H9 (cell line): ENCODE measurements at regions not wholly inside any gene's neighbourhood (a gene's known extent, or its start where the extent isn't known, plus 50 kb on each side); places are given as distances from the start of the nearest gene placed in this dataset.

ENCODE experiments used
- DNase-seq: peaks from one replicate; pipeline ENCODE4 v3.0.0-alpha.2; 2017
- H2AFZ ChIP-seq: one replicate; pipeline ENCODE4 v1.6.1; 2013; ENCODE audit warnings: mild to moderate bottlenecking, low read length, control low read depth, moderate library complexity
- H2AK5ac ChIP-seq: 2 replicates; pipeline ENCODE4 v1.6.1; 2013; ENCODE audit warnings: low read length, control low read depth, mixed read lengths; ENCODE audit not compliant: insufficient read length
- H2BK120ac ChIP-seq: one replicate; pipeline ENCODE4 v1.6.1; 2013; ENCODE audit warnings: low read depth, mild to moderate bottlenecking, low read length, control low read depth, inconsistent platforms; ENCODE audit not compliant: poor library complexity, severe bottlenecking
- H2BK12ac ChIP-seq: 2 replicates; pipeline ENCODE4 v1.6.1; 2013; ENCODE audit warnings: low read length, control low read depth, mixed read lengths, low read depth; ENCODE audit not compliant: insufficient read length
- H2BK15ac ChIP-seq: 2 replicates; pipeline ENCODE4 v1.6.1; 2013; ENCODE audit warnings: low read depth, low read length, control low read depth
- H2BK20ac ChIP-seq: one replicate; pipeline ENCODE4 v1.6.1; 2013; ENCODE audit warnings: low read depth, mild to moderate bottlenecking, low read length, control low read depth, inconsistent platforms; ENCODE audit not compliant: poor library complexity, severe bottlenecking
- H2BK5ac ChIP-seq: 2 replicates; pipeline ENCODE4 v1.6.1; 2013; ENCODE audit warnings: low read length, control low read depth, mixed read lengths; ENCODE audit not compliant: insufficient read length
- H3K14ac ChIP-seq: 2 replicates; pipeline ENCODE4 v1.6.1; 2013; ENCODE audit warnings: low read length, control low read depth; ENCODE audit not compliant: insufficient read depth
- H3K18ac ChIP-seq: 2 replicates; pipeline ENCODE4 v1.6.1; 2013; ENCODE audit warnings: low read depth, mild to moderate bottlenecking, mixed read lengths, low read length, control low read depth; ENCODE audit not compliant: insufficient read length
- H3K23ac ChIP-seq: 2 replicates; pipeline ENCODE4 v1.6.1; 2013; ENCODE audit warnings: low read length, control low read depth, mixed read lengths, low read depth; ENCODE audit not compliant: insufficient read length
- H3K23me2 ChIP-seq: 2 replicates; pipeline ENCODE4 v1.6.1; 2013; ENCODE audit warnings: low read depth, mild to moderate bottlenecking, mixed read lengths, low read length, control low read depth; ENCODE audit not compliant: insufficient read length, poor library complexity, severe bottlenecking
- H3K27ac ChIP-seq: 2 replicates; pipeline ENCODE4 v1.5.1; 2013; ENCODE audit warnings: low read length, control low read depth, mixed read lengths, low read depth; ENCODE audit not compliant: insufficient read length
- H3K27me3 ChIP-seq: 2 replicates; pipeline ENCODE4 v1.6.1; 2013; ENCODE audit warnings: low read length, control low read depth, inconsistent platforms; ENCODE audit not compliant: insufficient read depth
- H3K4ac ChIP-seq: 2 replicates; pipeline ENCODE4 v1.6.1; 2013; ENCODE audit warnings: low read depth, mild to moderate bottlenecking, control low read depth, inconsistent platforms, low read length, moderate library complexity
- H3K4me1 ChIP-seq: 2 replicates; pipeline ENCODE4 v1.6.1; 2013; ENCODE audit warnings: low read length, control low read depth, inconsistent platforms; ENCODE audit not compliant: insufficient read depth
- H3K4me2 ChIP-seq: 2 replicates; pipeline ENCODE4 v1.6.1; 2013; ENCODE audit warnings: low read length, control low read depth, mixed read lengths; ENCODE audit not compliant: insufficient read length, insufficient read depth
- H3K56ac ChIP-seq: 2 replicates; pipeline ENCODE4 v1.6.1; 2013; ENCODE audit warnings: low read depth, mild to moderate bottlenecking, mixed read lengths, low read length, control low read depth; ENCODE audit not compliant: insufficient read length
- H3K79me1 ChIP-seq: 2 replicates; pipeline ENCODE4 v1.6.1; 2013; ENCODE audit warnings: low read depth, mild to moderate bottlenecking, moderate library complexity, low read length, control low read depth, inconsistent platforms; ENCODE audit not compliant: insufficient read depth, poor library complexity, severe bottlenecking
- H3K79me2 ChIP-seq: 2 replicates; pipeline ENCODE4 v1.6.1; 2013; ENCODE audit warnings: low read length, control low read depth, inconsistent platforms; ENCODE audit not compliant: insufficient read depth
- H3K9ac ChIP-seq: 2 replicates; pipeline ENCODE4 v1.6.1; 2013; ENCODE audit warnings: low read length, control low read depth, mixed read lengths; ENCODE audit not compliant: insufficient read length; ENCODE audit errors: extremely low read depth
- H3K9me3 ChIP-seq: one replicate; pipeline ENCODE4 v1.6.1; 2013; ENCODE audit warnings: low read depth, low read length, inconsistent platforms; ENCODE audit not compliant: control insufficient read depth
- H3T11ph ChIP-seq: one replicate; pipeline ENCODE4 v1.6.1; 2013; ENCODE audit warnings: mild to moderate bottlenecking, low read length, control low read depth, inconsistent platforms
- H4K20me1 ChIP-seq: one replicate; pipeline ENCODE4 v1.6.1; 2013; ENCODE audit not compliant: control insufficient read depth, insufficient read length, insufficient read depth
- H4K5ac ChIP-seq: 2 replicates; pipeline ENCODE4 v1.6.1; 2013; ENCODE audit warnings: low read depth, mild to moderate bottlenecking, mixed read lengths, low read length, control low read depth; ENCODE audit not compliant: insufficient read length
- H4K8ac ChIP-seq: replicated peaks from 2 replicates; pipeline ENCODE4 v1.6.1; 2013; ENCODE audit warnings: low read length, control low read depth, mixed read lengths, low read depth; ENCODE audit not compliant: insufficient read length
- H4K91ac ChIP-seq: 2 replicates; pipeline ENCODE4 v1.6.1; 2013; ENCODE audit warnings: low read depth, mild to moderate bottlenecking, moderate library complexity, mixed read lengths, low read length, control low read depth; ENCODE audit not compliant: insufficient read length
- H3K27ac Mint-ChIP-seq, 3 experiments: 2 replicates in 2 of 3; 3 replicates in 1 of 3; pipeline ENCODE4 v1.8.0; 2020 to 2021; ENCODE audit warnings: mixed read lengths in 3 of 3, mild to moderate bottlenecking in 1 of 3, moderate library complexity in 1 of 3
- H3K27me3 Mint-ChIP-seq: 2 replicates; pipeline ENCODE4 v1.8.0; 2021; ENCODE audit warnings: low read depth, mild to moderate bottlenecking, moderate library complexity, mixed read lengths
- H3K36me3 Mint-ChIP-seq, 3 experiments: 2 replicates in 2 of 3; 3 replicates in 1 of 3; pipeline ENCODE4 v1.8.0; 2020 to 2021; ENCODE audit warnings: low read depth in 3 of 3, mixed read lengths in 3 of 3; ENCODE audit not compliant: insufficient read depth in 1 of 3
- H3K4me1 Mint-ChIP-seq, 2 experiments: 2 replicates each; pipeline ENCODE4 v1.8.0; 2020; ENCODE audit warnings: mixed read lengths in 2 of 2
- H3K4me3 Mint-ChIP-seq, 2 experiments: 2 replicates in 1 of 2; 3 replicates in 1 of 2; pipeline ENCODE4 v1.8.0; 2020 to 2021; ENCODE audit warnings: mild to moderate bottlenecking in 2 of 2, mixed read lengths in 2 of 2, moderate library complexity in 1 of 2
- H3K9me3 Mint-ChIP-seq, 2 experiments: 2 replicates in 1 of 2; 3 replicates in 1 of 2; pipeline ENCODE4 v1.8.0; 2020; ENCODE audit warnings: mild to moderate bottlenecking in 2 of 2, mixed read lengths in 2 of 2, moderate library complexity in 1 of 2
- WGBS: extraction: QIAGEN DNeasy Blood & Tissue Kit; methylation state at CpG from one replicate; pipeline ENCODE4 v1.1.7; 2013; ENCODE audit warnings: missing lambda C conversion rate, low lambda C conversion rate, mixed read lengths; ENCODE audit not compliant: insufficient read length; ENCODE audit errors: extremely low coverage; 5-methylcytosine and 5-hydroxymethylcytosine counted together
- TF ChIP-seq, protein P1 (sequence below): fragments of 200-600 bp; sonication (generic); conservative IDR thresholded peaks from 3 replicates; pipeline ENCODE4 v1.8.0; 2021; ENCODE audit warnings: antibody characterized with exemption, mild to moderate bottlenecking

DNA sequence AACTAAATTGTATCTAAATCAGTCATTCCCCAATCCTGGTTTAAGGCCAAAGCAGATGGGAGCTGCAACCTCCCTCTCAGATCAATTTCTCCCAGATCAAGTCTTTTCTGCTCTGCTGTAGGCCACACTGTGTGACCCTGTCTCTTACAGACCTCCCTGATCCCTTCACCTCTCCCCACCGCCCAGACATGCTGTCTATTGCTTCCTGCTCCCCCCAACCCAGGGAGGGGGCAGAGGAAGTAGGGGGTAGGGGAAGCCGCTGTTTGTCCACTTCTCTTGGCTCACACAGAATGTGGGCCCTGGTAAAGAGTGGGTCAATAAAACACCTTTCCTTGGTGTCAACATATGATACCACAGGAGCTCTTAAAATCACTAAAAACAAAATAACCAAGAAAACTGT lies 226.3 kb downstream of the ENC1 start:
- Histone ChIP-seq H2AK5ac (no peak overlapping the region), H2BK12ac (no peak overlapping the region), H3K14ac (no peak overlapping the region), H4K20me1 (no peaks in the 10 kb centered on the region), H3K56ac (no peak overlapping the region), H3K18ac (no peak overlapping the region), H4K91ac (no peak overlapping the region), H3K9ac (no peak overlapping the region), H2AFZ (no peak overlapping the region), H3K9me3 (no peaks in the 10 kb centered on the region), H3K23me2 (no peaks in the 10 kb centered on the region), H3K4me2 (no peak overlapping the region), H3K79me1 (no peaks in the 10 kb centered on the region), H3K4me1 (no peaks in the 10 kb centered on the region), H2BK15ac (no peak overlapping the region), H3K79me2 (no peaks in the 10 kb centered on the region), H2BK120ac (no peak overlapping the region), H4K5ac (no peak overlapping the region), H3K4ac (no peak overlapping the region), H3K27ac (no peak overlapping the region), H2BK20ac (no peak overlapping the region), H3K23ac (no peak overlapping the region), H3T11ph (no peak overlapping the region), H4K8ac (no peak overlapping the region), H2BK5ac (no peak overlapping the region), H3K27me3 (no peaks in the 10 kb centered on the region)
- no CpG with 5 or more reads among the region's 2 CpGs for WGBS
- no peak overlapping the region for H3K4me3 Mint-ChIP-seq
- TF ChIP-seq, protein P1, sequence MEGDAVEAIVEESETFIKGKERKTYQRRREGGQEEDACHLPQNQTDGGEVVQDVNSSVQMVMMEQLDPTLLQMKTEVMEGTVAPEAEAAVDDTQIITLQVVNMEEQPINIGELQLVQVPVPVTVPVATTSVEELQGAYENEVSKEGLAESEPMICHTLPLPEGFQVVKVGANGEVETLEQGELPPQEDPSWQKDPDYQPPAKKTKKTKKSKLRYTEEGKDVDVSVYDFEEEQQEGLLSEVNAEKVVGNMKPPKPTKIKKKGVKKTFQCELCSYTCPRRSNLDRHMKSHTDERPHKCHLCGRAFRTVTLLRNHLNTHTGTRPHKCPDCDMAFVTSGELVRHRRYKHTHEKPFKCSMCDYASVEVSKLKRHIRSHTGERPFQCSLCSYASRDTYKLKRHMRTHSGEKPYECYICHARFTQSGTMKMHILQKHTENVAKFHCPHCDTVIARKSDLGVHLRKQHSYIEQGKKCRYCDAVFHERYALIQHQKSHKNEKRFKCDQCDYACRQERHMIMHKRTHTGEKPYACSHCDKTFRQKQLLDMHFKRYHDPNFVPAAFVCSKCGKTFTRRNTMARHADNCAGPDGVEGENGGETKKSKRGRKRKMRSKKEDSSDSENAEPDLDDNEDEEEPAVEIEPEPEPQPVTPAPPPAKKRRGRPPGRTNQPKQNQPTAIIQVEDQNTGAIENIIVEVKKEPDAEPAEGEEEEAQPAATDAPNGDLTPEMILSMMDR = no peak
- H3K36me3 Mint-ChIP-seq = no peaks in the 10 kb centered on the region
- no peaks in the 10 kb centered on the region for H3K9me3 Mint-ChIP-seq
- no peak overlapping the region for H3K27ac Mint-ChIP-seq
- no peak for DNase-seq
- H3K27me3 Mint-ChIP-seq = no peaks in the 10 kb centered on the region; the same call in 1 of the 2 replicates
- H3K4me1 Mint-ChIP-seq = peaks cover 7 to 13% of the 10 kb centered on the region in 2 experiments
